Muscle layer of duodenum (tissue), 2 donors: ENCODE measurements at regions not wholly inside any gene's neighbourhood (a gene's known extent, or its start where the extent isn't known, plus 50 kb on each side); places are given as distances from the start of the nearest gene placed in this dataset.

Experiments used
- H3K27ac ChIP-seq: one replicate; pipeline ENCODE4 v1.7.0; 2013; ENCODE audit warnings: mild to moderate bottlenecking, low read length
- H3K27me3 ChIP-seq: one replicate; pipeline ENCODE4 v1.7.0; 2013; ENCODE audit warnings: low read depth, mild to moderate bottlenecking, control low read depth, low read length
- H3K36me3 ChIP-seq, 2 donors: one replicate each; pipeline ENCODE4 v1.7.0; 2013; ENCODE audit warnings: low read length in 2 of 2, control low read depth in 1 of 2, mild to moderate bottlenecking in 1 of 2; ENCODE audit not compliant: insufficient read depth in 2 of 2, control insufficient read depth in 1 of 2
- H3K4me1 ChIP-seq, 2 donors: one replicate each; pipeline ENCODE4 v1.7.0; 2013; ENCODE audit warnings: low read length in 2 of 2, mild to moderate bottlenecking in 2 of 2, control low read depth in 1 of 2, moderate library complexity in 1 of 2; ENCODE audit not compliant: insufficient read depth in 2 of 2, control insufficient read depth in 1 of 2
- H3K4me3 ChIP-seq, 2 donors: one replicate each; pipeline ENCODE4 v1.7.0; 2013; ENCODE audit warnings: low read length in 2 of 2, low read depth in 1 of 2, mild to moderate bottlenecking in 1 of 2
- H3K9me3 ChIP-seq, 2 donors: one replicate each; pipeline ENCODE4 v1.7.0; 2013; ENCODE audit warnings: low read length in 2 of 2, control low read depth in 1 of 2, mild to moderate bottlenecking in 1 of 2; ENCODE audit not compliant: control insufficient read depth in 1 of 2
- donor health status: healthy.

GRCh38 chr1:73907051-73907450, 290.9 kb downstream of the LRRIQ3 start:
- H3K4me3 ChIP-seq: no peak overlapping the region
- no peaks in the 10 kb centered on the region for H3K4me1 ChIP-seq
- no peaks in the 10 kb centered on the region for H3K9me3 ChIP-seq
- no peaks in the 10 kb centered on the region for H3K27me3 ChIP-seq
- H3K27ac ChIP-seq: no peak overlapping the region
- no peaks in the 10 kb centered on the region for H3K36me3 ChIP-seq

- no peaks in the 10 kb centered on the region for H3K4me1 ChIP-seq
- no peaks in the 10 kb centered on the region for H3K27me3 ChIP-seq
- H3K9me3 ChIP-seq: no peaks in the 10 kb centered on the region
- no peaks in the 10 kb centered on the region for H3K36me3 ChIP-seq
- H3K4me3 ChIP-seq: no peak overlapping the region
- no peak overlapping the region for H3K27ac ChIP-seq
Observed at GRCh38 chr1:73903092-73903491, 294.9 kb downstream of the LRRIQ3 start.

GRCh38 chr1:73901738-73902137, 296.2 kb downstream of the LRRIQ3 start:
- no peaks in the 10 kb centered on the region for H3K4me1 ChIP-seq
- no peak overlapping the region for H3K4me3 ChIP-seq
- H3K27me3 ChIP-seq: no peaks in the 10 kb centered on the region
- H3K9me3 ChIP-seq: no peaks in the 10 kb centered on the region
- no peak overlapping the region for H3K27ac ChIP-seq
- H3K36me3 ChIP-seq: no peaks in the 10 kb centered on the region

DNA sequence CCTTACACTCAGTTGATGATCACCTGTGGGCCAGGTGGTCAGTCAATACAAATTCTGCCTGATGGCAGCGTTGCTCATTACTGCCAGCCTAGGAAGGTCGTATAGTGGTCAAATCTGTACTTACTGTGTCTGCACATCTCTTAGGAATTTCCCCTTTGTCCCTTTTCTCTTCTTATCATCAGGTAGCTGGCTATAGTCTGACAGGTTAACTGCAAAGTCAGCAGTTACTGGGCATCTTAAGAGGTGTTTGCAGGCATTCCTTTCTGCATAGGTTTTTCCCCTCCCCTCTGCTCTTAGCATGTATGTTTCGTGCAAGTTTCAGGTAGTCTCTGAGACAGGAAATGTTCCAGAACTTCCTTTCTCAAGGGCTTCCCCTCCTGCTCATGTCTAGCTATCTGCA, 298.7 kb downstream of the LRRIQ3 start:
- Histone ChIP-seq H3K27me3 (no peaks in the 10 kb centered on the region), H3K4me3 (no peak overlapping the region), H3K36me3 (no peaks in the 10 kb centered on the region), H3K4me1 (no peaks in the 10 kb centered on the region), H3K9me3 (no peaks in the 10 kb centered on the region), H3K27ac (no peak overlapping the region)

DNA sequence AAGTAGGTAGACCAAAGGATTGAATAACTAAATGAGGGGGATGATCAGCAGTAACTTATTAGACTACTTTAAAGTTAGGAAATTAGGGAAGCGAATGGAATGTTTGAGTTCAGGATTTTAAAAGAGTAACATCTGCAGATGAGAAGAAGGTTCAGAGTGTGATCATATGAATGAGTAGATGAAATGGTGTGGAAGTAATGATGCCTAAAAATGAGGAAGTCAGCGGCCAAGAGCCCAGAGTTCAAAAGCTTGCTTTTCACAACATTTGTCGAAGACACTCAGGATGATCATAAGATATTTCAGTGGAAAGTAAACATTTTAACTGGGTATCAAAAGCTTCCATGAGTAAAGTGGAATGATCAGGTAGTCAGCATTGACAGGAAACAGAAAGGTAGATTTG, 299.4 kb downstream of the LRRIQ3 start:
- no peaks in the 10 kb centered on the region for H3K36me3 ChIP-seq
- H3K4me3 ChIP-seq: no peak overlapping the region
- H3K27me3 ChIP-seq: no peaks in the 10 kb centered on the region
- H3K27ac ChIP-seq: no peak overlapping the region
- no peaks in the 10 kb centered on the region for H3K4me1 ChIP-seq
- no peaks in the 10 kb centered on the region for H3K9me3 ChIP-seq

GRCh38 chr1:73887412-73887811, 310.6 kb downstream of the LRRIQ3 start:
- no peaks in the 10 kb centered on the region for H3K4me1 ChIP-seq
- no peak overlapping the region for H3K27ac ChIP-seq
- no peaks in the 10 kb centered on the region for H3K9me3 ChIP-seq
- H3K4me3 ChIP-seq: no peak overlapping the region
- H3K27me3 ChIP-seq: no peaks in the 10 kb centered on the region
- no peaks in the 10 kb centered on the region for H3K36me3 ChIP-seq

DNA sequence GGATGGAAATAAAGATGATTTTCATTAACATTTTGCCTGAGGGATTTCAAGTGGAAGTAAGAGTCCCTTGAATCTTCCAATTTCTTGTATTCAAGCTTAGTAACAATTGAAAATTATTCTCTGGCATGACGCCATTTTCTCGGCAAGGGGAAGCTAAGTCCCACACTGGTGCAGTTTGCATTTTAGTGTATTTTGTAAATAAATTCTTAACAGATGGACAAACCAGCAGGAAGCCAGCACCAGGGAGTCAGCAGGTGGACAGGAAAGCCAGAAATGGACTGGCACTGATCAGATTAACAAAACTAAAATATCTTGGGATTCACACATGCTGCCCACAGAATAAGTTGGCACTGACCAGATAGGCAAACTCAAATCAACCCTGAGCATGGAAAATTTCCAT, 311.3 kb downstream of the LRRIQ3 start:
- Histone ChIP-seq H3K4me1 (no peaks in the 10 kb centered on the region), H3K27ac (no peak overlapping the region), H3K4me3 (no peak overlapping the region)

GRCh38 chr1:73874806-73875205, 323.2 kb downstream of the LRRIQ3 start:
- Histone ChIP-seq H3K9me3 (peaks cover 0 to 2% of the 10 kb centered on the region in 2 donors), H3K4me3 (no peak overlapping the region), H3K27me3 (no peaks in the 10 kb centered on the region), H3K27ac (no peak overlapping the region), H3K36me3 (no peaks in the 10 kb centered on the region), H3K4me1 (no peaks in the 10 kb centered on the region)

More for the DNA sequence above, 311.3 kb downstream of the LRRIQ3 start:
- no peaks in the 10 kb centered on the region for H3K9me3 ChIP-seq
- no peaks in the 10 kb centered on the region for H3K27me3 ChIP-seq
- no peaks in the 10 kb centered on the region for H3K36me3 ChIP-seq

- H3K36me3 ChIP-seq: no peaks in the 10 kb centered on the region
- no peaks in the 10 kb centered on the region for H3K27me3 ChIP-seq
- H3K27ac ChIP-seq: no peak overlapping the region
- no peaks in the 10 kb centered on the region for H3K9me3 ChIP-seq
- no peaks in the 10 kb centered on the region for H3K4me1 ChIP-seq
- H3K4me3 ChIP-seq: no peak overlapping the region
Observed at GRCh38 chr1:73868810-73869336, 329.1 kb downstream of the LRRIQ3 start.

GRCh38 chr1:73862355-73862754, 335.6 kb downstream of the LRRIQ3 start:
- Histone ChIP-seq H3K4me1 (no peaks in the 10 kb centered on the region), H3K27me3 (no peaks in the 10 kb centered on the region), H3K36me3 (no peaks in the 10 kb centered on the region), H3K9me3 (no peaks in the 10 kb centered on the region), H3K4me3 (no peak overlapping the region), H3K27ac (no peak overlapping the region)

- H3K36me3 ChIP-seq: no peaks in the 10 kb centered on the region
- H3K9me3 ChIP-seq: no peaks in the 10 kb centered on the region
- no peak overlapping the region for H3K27ac ChIP-seq
- H3K4me1 ChIP-seq: no peaks in the 10 kb centered on the region
- no peak overlapping the region for H3K4me3 ChIP-seq
- H3K27me3 ChIP-seq: no peaks in the 10 kb centered on the region
Observed at GRCh38 chr1:73860421-73860950, 337.5 kb downstream of the LRRIQ3 start.

- H3K27me3 ChIP-seq: no peaks in the 10 kb centered on the region
- H3K9me3 ChIP-seq: no peaks in the 10 kb centered on the region
- H3K4me3 ChIP-seq: no peak overlapping the region
- H3K4me1 ChIP-seq: no peaks in the 10 kb centered on the region
- no peak overlapping the region for H3K27ac ChIP-seq
- no peaks in the 10 kb centered on the region for H3K36me3 ChIP-seq
Observed at GRCh38 chr1:73859227-73859626, 338.7 kb downstream of the LRRIQ3 start.
